PFSK-1 (cell line): ENCODE measurements at regions not wholly inside any gene's neighbourhood (a gene's known extent, or its start where the extent isn't known, plus 50 kb on each side); places are given as distances from the start of the nearest gene placed in this dataset.

Source experiments
- POLR2AphosphoS5 ChIP-seq: IDR thresholded peaks from 2 replicates; pipeline ENCODE4 v1.6.1; 2012; ENCODE audit warnings: low read depth, mild to moderate bottlenecking, control low read depth, low read length, moderate library complexity
- TAF1 ChIP-seq: IDR thresholded peaks from 2 replicates; pipeline ENCODE4 v1.6.1; 2012; ENCODE audit warnings: low read length, control low read depth, borderline replicate concordance; ENCODE audit not compliant: insufficient read depth
- TF ChIP-seq, protein P1 (sequence below), 2 experiments: IDR thresholded peaks; 2 replicates each; pipeline versions ENCODE4 v1.6.1 to v1.8.0; 2011 to 2012; ENCODE audit warnings: low read depth in 2 of 2, low read length in 2 of 2, control low read depth in 1 of 2, inconsistent platforms in 1 of 2, mild to moderate bottlenecking in 1 of 2, moderate library complexity in 1 of 2; ENCODE audit not compliant: insufficient read depth in 1 of 2

DNA sequence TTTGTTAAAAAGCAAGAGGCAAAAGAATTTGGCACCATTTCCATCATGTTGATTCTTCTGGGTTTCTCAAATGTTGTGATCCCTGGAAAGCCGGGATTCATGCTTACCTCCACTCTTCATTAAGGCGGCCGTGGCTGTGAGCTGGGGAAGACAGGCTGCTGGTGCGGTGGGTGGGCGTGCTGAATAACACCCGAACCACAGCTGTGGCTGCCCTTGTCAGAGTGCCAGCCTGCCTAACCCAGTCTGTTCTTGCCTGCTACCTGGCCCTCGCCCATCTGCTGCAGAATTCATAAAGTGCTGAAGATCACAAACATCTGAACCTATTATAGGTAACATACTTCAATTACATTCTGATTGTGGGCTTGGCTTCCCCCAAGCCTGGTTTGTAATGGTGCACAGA, 95.8 kb upstream of the RCN1 start:
- TF ChIP-seq POLR2AphosphoS5 (no peak), TAF1 (no peak)
- TF ChIP-seq, protein P1, sequence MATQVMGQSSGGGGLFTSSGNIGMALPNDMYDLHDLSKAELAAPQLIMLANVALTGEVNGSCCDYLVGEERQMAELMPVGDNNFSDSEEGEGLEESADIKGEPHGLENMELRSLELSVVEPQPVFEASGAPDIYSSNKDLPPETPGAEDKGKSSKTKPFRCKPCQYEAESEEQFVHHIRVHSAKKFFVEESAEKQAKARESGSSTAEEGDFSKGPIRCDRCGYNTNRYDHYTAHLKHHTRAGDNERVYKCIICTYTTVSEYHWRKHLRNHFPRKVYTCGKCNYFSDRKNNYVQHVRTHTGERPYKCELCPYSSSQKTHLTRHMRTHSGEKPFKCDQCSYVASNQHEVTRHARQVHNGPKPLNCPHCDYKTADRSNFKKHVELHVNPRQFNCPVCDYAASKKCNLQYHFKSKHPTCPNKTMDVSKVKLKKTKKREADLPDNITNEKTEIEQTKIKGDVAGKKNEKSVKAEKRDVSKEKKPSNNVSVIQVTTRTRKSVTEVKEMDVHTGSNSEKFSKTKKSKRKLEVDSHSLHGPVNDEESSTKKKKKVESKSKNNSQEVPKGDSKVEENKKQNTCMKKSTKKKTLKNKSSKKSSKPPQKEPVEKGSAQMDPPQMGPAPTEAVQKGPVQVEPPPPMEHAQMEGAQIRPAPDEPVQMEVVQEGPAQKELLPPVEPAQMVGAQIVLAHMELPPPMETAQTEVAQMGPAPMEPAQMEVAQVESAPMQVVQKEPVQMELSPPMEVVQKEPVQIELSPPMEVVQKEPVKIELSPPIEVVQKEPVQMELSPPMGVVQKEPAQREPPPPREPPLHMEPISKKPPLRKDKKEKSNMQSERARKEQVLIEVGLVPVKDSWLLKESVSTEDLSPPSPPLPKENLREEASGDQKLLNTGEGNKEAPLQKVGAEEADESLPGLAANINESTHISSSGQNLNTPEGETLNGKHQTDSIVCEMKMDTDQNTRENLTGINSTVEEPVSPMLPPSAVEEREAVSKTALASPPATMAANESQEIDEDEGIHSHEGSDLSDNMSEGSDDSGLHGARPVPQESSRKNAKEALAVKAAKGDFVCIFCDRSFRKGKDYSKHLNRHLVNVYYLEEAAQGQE (IDR thresholded peaks at IDR 0.05; ENCODE audit: insufficient read depth in 1 of 2, low read depth in 2 of 2, low read length in 2 of 2): no peak
